GM23338 (cell line): ENCODE measurements at regions not wholly inside any gene's neighbourhood (a gene's known extent, or its start where the extent isn't known, plus 50 kb on each side); places are given as distances from the start of the nearest gene placed in this dataset.

Experiments used
- ATAC-seq: fragments of 200-7000 bp; cut with Tn5 transposase; 3 replicates; pipeline ENCODE4 v1.9.1; 2020
- DNase-seq: peaks from one replicate; pipeline ENCODE4 v3.0.0-alpha.2; 2015; ENCODE audit warnings: low spot score
- H2AFZ ChIP-seq: fragments of 200-600 bp; sonication (generic); 2 replicates; pipeline ENCODE4 v1.8.0; 2016; ENCODE audit warnings: antibody characterized with exemption, mild to moderate bottlenecking, moderate library complexity
- H3F3A ChIP-seq: fragments of 200-600 bp; sonication (generic); replicated peaks from 2 replicates; pipeline ENCODE4 v1.8.0; 2017; ENCODE audit warnings: antibody characterized with exemption, mixed run types, low read depth
- H3K27ac ChIP-seq: fragments of 200-600 bp; sonication (generic); 2 replicates; pipeline ENCODE4 v1.6.1; 2016; ENCODE audit warnings: low read depth
- H3K27me3 ChIP-seq: fragments of 200-600 bp; sonication (generic); 2 replicates; pipeline ENCODE4 v1.8.0; 2016; ENCODE audit warnings: mild to moderate bottlenecking, mixed run types, moderate library complexity; ENCODE audit not compliant: insufficient read depth
- H3K36me3 ChIP-seq: fragments of 200-600 bp; sonication (generic); 2 replicates; pipeline ENCODE4 v1.8.0; 2016; ENCODE audit warnings: mild to moderate bottlenecking; ENCODE audit not compliant: insufficient read depth
- H3K4me1 ChIP-seq: fragments of 200-600 bp; sonication (generic); 2 replicates; pipeline ENCODE4 v1.8.0; 2016; ENCODE audit warnings: mild to moderate bottlenecking, moderate library complexity; ENCODE audit not compliant: insufficient read depth
- H3K4me2 ChIP-seq: fragments of 200-600 bp; sonication (generic); 2 replicates; pipeline ENCODE4 v1.7.1; 2017; ENCODE audit warnings: mixed run types
- H3K4me3 ChIP-seq: fragments of 200-600 bp; sonication (generic); 2 replicates; pipeline ENCODE4 v1.6.1; 2016; ENCODE audit warnings: mixed run types
- H3K79me2 ChIP-seq: fragments of 200-600 bp; sonication (generic); replicated peaks from 2 replicates; pipeline ENCODE4 v1.8.0; 2017; ENCODE audit warnings: mild to moderate bottlenecking; ENCODE audit not compliant: insufficient read depth
- H3K9me2 ChIP-seq: fragments of 200-600 bp; sonication (generic); 2 replicates; pipeline ENCODE4 v1.8.0; 2017; ENCODE audit not compliant: insufficient read depth
- H4K20me1 ChIP-seq: fragments of 200-600 bp; sonication (generic); replicated peaks from 2 replicates; pipeline ENCODE4 v1.8.0; 2017; ENCODE audit warnings: mild to moderate bottlenecking; ENCODE audit not compliant: insufficient read depth
- H3K27ac Mint-ChIP-seq: 2 replicates; pipeline ENCODE4 v1.8.0; 2020; ENCODE audit warnings: inconsistent platforms, mild to moderate bottlenecking, moderate library complexity, mixed read lengths
- H3K27me3 Mint-ChIP-seq: 3 replicates; pipeline ENCODE4 v1.8.0; 2022; ENCODE audit warnings: low read depth, mild to moderate bottlenecking, moderate library complexity, mixed read lengths, inconsistent platforms; ENCODE audit not compliant: insufficient read depth, poor library complexity
- H3K36me3 Mint-ChIP-seq: 3 replicates; pipeline ENCODE4 v1.8.0; 2021; ENCODE audit warnings: low read depth, mild to moderate bottlenecking, inconsistent platforms, moderate library complexity, mixed read lengths
- H3K4me1 Mint-ChIP-seq: 3 replicates; pipeline ENCODE4 v1.8.0; 2020; ENCODE audit warnings: mild to moderate bottlenecking, inconsistent platforms, mixed read lengths
- H3K4me3 Mint-ChIP-seq: 3 replicates; pipeline ENCODE4 v1.8.0; 2021; ENCODE audit warnings: moderate library complexity, mild to moderate bottlenecking, inconsistent platforms, mixed read lengths
- H3K9me3 Mint-ChIP-seq: 3 replicates; pipeline ENCODE4 v1.8.0; 2020; ENCODE audit warnings: moderate library complexity, mild to moderate bottlenecking, inconsistent platforms, mixed read lengths
- CREB1 ChIP-seq: fragments of 250-450 bp; sonication (Bioruptor Pico); IDR thresholded peaks from 2 replicates; pipeline ENCODE4 v1.5.0; 2020; ENCODE audit warnings: low read depth, mild to moderate bottlenecking, moderate library complexity
- EZH2 ChIP-seq: fragments of 200-600 bp; sonication (generic); IDR thresholded peaks from one replicate; pipeline ENCODE4 v1.8.0; 2017; ENCODE audit warnings: antibody characterized with exemption, mild to moderate bottlenecking, low read depth; ENCODE audit not compliant: unreplicated experiment
- EZH2phosphoT487 ChIP-seq: fragments of 200-600 bp; sonication (generic); IDR thresholded peaks from one replicate; pipeline ENCODE4 v1.8.1; 2018; ENCODE audit warnings: antibody characterized with exemption; ENCODE audit not compliant: unreplicated experiment
- JUNB ChIP-seq: IDR thresholded peaks from one replicate; pipeline ENCODE4 v1.6.1; 2016; ENCODE audit warnings: antibody characterized with exemption; ENCODE audit not compliant: unreplicated experiment
- NANOG ChIP-seq: IDR thresholded peaks from 2 replicates; pipeline ENCODE4 v1.6.1; 2016; ENCODE audit warnings: antibody characterized with exemption, borderline replicate concordance
- POLR2AphosphoS5 ChIP-seq: IDR thresholded peaks from 2 replicates; pipeline ENCODE4 v1.6.1; 2016; ENCODE audit warnings: antibody characterized with exemption, low read depth
- STAT1 ChIP-seq: IDR thresholded peaks from one replicate; pipeline ENCODE4 v1.6.1; 2016; ENCODE audit warnings: antibody characterized with exemption; ENCODE audit not compliant: unreplicated experiment
- ZNF331 ChIP-seq: fragments of 250-450 bp; sonication (Bioruptor Pico); IDR thresholded peaks from 2 replicates; pipeline ENCODE4 v1.5.0; 2020; ENCODE audit warnings: low read depth, mild to moderate bottlenecking, moderate library complexity
- TF ChIP-seq, protein P1 (sequence below): IDR thresholded peaks from 2 replicates; pipeline ENCODE4 v1.6.1; 2016; ENCODE audit warnings: antibody characterized with exemption
- TF ChIP-seq, protein P2 (sequence below), 2 experiments: fragments of 200-600 bp in 1 of 2; sonication (generic) in 1 of 2; conservative IDR thresholded peaks; 2 replicates each; pipeline versions ENCODE4 v1.5.1 to v1.6.1; 2016 to 2017; ENCODE audit warnings: antibody characterized with exemption in 2 of 2, low read depth in 2 of 2, mild to moderate bottlenecking in 2 of 2, moderate library complexity in 1 of 2
- TF ChIP-seq, protein P3 (sequence below): IDR thresholded peaks from one replicate; pipeline ENCODE4 v1.6.1; 2018; ENCODE audit warnings: antibody characterized with exemption; ENCODE audit not compliant: unreplicated experiment

DNA sequence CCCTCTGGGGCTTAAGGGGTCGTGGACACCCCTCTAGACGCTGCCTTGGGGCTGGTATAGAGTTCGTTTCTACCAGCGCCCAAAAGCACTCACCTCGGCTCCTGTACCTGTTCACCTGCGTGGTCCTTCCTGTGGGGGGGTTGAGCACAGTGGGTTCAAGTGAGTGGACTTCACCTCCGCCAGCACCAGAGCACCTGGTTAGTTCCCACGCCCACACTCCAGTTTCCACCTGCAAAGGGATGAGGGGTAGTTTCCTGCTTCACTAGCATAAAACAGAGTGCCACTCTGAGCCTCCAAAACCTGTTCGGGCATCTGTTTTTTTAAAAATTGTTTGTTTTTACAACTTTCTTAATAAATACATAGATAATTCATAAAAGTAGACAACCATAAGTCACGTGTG lies 64.5 kb upstream of the SIPA1L2 start:
- DNase-seq (no peak), ATAC-seq (no peak)
- Mint-ChIP-seq H3K4me3 (no peak overlapping the region), H3K27ac (no peak overlapping the region), H3K27me3 (peaks cover 5% of the 10 kb centered on the region), H3K4me1 (peaks cover 13% of the 10 kb centered on the region; the same call in 2 of the 3 replicates), H3K36me3 (no peaks in the 10 kb centered on the region), H3K9me3 (no peaks in the 10 kb centered on the region)
- Histone ChIP-seq H2AFZ (no peak overlapping the region), H3K4me2 (no peak overlapping the region), H3K27ac (no peak overlapping the region), H3K4me3 (no peak overlapping the region), H3K27me3 (no peaks in the 10 kb centered on the region), H3K4me1 (no peaks in the 10 kb centered on the region), H3F3A (no peaks in the 10 kb centered on the region), H3K9me2 (peaks cover 4% of the 10 kb centered on the region; the same call in 1 of the 2 replicates), H3K79me2 (no peaks in the 10 kb centered on the region), H3K36me3 (no peaks in the 10 kb centered on the region), H4K20me1 (no peaks in the 10 kb centered on the region)
- TF ChIP-seq, protein P1, sequence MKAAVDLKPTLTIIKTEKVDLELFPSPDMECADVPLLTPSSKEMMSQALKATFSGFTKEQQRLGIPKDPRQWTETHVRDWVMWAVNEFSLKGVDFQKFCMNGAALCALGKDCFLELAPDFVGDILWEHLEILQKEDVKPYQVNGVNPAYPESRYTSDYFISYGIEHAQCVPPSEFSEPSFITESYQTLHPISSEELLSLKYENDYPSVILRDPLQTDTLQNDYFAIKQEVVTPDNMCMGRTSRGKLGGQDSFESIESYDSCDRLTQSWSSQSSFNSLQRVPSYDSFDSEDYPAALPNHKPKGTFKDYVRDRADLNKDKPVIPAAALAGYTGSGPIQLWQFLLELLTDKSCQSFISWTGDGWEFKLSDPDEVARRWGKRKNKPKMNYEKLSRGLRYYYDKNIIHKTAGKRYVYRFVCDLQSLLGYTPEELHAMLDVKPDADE = no peak
- TF ChIP-seq JUNB (no peak), ZNF331 (CRISPR knock-in tag) (no peak), NANOG (no peak), POLR2AphosphoS5 (no peak)
- TF ChIP-seq, protein P2, sequence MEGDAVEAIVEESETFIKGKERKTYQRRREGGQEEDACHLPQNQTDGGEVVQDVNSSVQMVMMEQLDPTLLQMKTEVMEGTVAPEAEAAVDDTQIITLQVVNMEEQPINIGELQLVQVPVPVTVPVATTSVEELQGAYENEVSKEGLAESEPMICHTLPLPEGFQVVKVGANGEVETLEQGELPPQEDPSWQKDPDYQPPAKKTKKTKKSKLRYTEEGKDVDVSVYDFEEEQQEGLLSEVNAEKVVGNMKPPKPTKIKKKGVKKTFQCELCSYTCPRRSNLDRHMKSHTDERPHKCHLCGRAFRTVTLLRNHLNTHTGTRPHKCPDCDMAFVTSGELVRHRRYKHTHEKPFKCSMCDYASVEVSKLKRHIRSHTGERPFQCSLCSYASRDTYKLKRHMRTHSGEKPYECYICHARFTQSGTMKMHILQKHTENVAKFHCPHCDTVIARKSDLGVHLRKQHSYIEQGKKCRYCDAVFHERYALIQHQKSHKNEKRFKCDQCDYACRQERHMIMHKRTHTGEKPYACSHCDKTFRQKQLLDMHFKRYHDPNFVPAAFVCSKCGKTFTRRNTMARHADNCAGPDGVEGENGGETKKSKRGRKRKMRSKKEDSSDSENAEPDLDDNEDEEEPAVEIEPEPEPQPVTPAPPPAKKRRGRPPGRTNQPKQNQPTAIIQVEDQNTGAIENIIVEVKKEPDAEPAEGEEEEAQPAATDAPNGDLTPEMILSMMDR (conservative IDR thresholded peaks at IDR 0.05; ENCODE audit: low read depth in 2 of 2) = no peak

DNA sequence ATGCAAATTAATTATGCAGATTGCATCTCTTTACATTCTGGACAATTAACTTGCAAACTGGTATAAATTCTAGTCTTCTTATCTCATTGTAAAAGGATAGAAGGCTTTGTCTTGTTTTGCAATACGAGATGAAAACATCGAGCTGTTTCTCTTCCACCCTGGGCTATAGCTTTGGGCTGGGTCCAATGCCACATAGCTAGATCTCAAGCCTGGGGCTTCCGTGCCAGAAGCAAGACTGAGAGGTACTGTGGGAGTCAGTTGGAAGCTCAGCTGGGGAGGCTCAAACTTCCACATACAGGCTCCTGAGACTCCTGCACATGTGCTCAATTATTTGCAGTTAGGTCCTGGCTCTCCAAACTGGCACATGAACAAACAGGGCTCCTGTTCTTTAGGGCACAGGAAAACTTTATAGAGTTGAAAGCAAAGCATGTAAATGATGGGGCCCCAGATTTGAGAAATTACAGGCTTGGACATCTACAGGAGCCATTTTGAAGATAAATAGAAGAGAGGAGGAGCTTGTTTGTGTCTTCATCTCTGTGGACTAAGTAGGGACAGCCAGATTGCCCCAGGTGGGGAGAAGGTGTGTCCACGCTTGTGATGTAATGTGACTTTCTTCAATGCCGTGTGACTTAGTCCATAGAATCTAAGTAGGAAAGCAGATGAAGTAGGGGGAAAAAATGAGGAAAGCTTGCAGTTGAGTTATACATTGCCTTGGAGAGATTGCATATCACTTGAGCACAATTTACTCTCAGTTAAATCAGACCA lies 65.9 kb upstream of the SIPA1L2 start:
- no peaks in the 10 kb centered on the region for H3K36me3 Mint-ChIP-seq
- no peak overlapping the region for H3K4me3 Mint-ChIP-seq
- H3K4me1 Mint-ChIP-seq = peaks cover 13% of the 10 kb centered on the region; the same call in 2 of the 3 replicates
- H3K27me3 Mint-ChIP-seq = peaks cover 5% of the 10 kb centered on the region
- Histone ChIP-seq H3K27me3 (no peaks in the 10 kb centered on the region), H3K9me2 (peaks cover 4% of the 10 kb centered on the region; the same call in 1 of the 2 replicates), H3K27ac (no peak overlapping the region), H3K79me2 (no peaks in the 10 kb centered on the region), H3F3A (no peaks in the 10 kb centered on the region), H3K4me2 (no peak overlapping the region), H4K20me1 (no peaks in the 10 kb centered on the region), H3K36me3 (no peaks in the 10 kb centered on the region), H3K4me1 (no peaks in the 10 kb centered on the region), H2AFZ (peak overlapping the region; percentile 63; the same call in 1 of the 2 replicates), H3K4me3 (no peak overlapping the region)
- DNase-seq = no peak
- ATAC-seq = no peak
- no peaks in the 10 kb centered on the region for H3K9me3 Mint-ChIP-seq
- no peak overlapping the region for H3K27ac Mint-ChIP-seq
- TF ChIP-seq STAT1 (no peak), EZH2 (no peak), NANOG (no peak), EZH2phosphoT487 (no peak), CREB1 (CRISPR knock-in tag) (no peak)
- TF ChIP-seq, protein P3, sequence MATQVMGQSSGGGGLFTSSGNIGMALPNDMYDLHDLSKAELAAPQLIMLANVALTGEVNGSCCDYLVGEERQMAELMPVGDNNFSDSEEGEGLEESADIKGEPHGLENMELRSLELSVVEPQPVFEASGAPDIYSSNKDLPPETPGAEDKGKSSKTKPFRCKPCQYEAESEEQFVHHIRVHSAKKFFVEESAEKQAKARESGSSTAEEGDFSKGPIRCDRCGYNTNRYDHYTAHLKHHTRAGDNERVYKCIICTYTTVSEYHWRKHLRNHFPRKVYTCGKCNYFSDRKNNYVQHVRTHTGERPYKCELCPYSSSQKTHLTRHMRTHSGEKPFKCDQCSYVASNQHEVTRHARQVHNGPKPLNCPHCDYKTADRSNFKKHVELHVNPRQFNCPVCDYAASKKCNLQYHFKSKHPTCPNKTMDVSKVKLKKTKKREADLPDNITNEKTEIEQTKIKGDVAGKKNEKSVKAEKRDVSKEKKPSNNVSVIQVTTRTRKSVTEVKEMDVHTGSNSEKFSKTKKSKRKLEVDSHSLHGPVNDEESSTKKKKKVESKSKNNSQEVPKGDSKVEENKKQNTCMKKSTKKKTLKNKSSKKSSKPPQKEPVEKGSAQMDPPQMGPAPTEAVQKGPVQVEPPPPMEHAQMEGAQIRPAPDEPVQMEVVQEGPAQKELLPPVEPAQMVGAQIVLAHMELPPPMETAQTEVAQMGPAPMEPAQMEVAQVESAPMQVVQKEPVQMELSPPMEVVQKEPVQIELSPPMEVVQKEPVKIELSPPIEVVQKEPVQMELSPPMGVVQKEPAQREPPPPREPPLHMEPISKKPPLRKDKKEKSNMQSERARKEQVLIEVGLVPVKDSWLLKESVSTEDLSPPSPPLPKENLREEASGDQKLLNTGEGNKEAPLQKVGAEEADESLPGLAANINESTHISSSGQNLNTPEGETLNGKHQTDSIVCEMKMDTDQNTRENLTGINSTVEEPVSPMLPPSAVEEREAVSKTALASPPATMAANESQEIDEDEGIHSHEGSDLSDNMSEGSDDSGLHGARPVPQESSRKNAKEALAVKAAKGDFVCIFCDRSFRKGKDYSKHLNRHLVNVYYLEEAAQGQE = no peak
- TF ChIP-seq, protein P1 = no peak
